GM12878 (cell line): ENCODE measurements at regions not wholly inside any gene's neighbourhood (a gene's known extent, or its start where the extent isn't known, plus 50 kb on each side); places are given as distances from the start of the nearest gene placed in this dataset.
"Not testable (repeated sequence)": the region's sequence is repeated elsewhere in the genome, so short reads cannot be mapped to it uniquely, and the experiment has no call there.

ENCODE experiments used
- ATAC-seq: fragments of 200-7000 bp; cut with Tn5 transposase; 3 replicates; pipeline ENCODE4 v1.9.1; 2020; ENCODE audit warnings: mild to moderate bottlenecking, moderate library complexity
- BruUV-seq: library from RNA; stranded (reverse); fragments of 400-500 nt; replicated peaks from 2 replicates; lab custom pipeline; 2021; lab: Mats Ljungman, UMichigan
- CTCF ChIA-PET: fragments of 300-600 bp; sonication (Branson Sonifier 250); formaldehyde crosslinking; extraction: SDS; loops from one replicate; lab custom pipeline; 2021; ENCODE audit warnings: inconsistent platforms; lab: Yijun Ruan, JAX
- POLR2A ChIA-PET: fragments of 350-600 bp; formaldehyde crosslinking; extraction: SDS; loops from one replicate; lab custom pipeline; 2021; ENCODE audit warnings: inconsistent platforms; lab: Charles Lee
- RAD21 ChIA-PET: fragments of 300-600 bp; sonication (Branson Sonifier 250); formaldehyde crosslinking; loops from one replicate; lab custom pipeline; 2023; ENCODE audit warnings: antibody characterized with exemption; ENCODE audit not compliant: unreplicated experiment; lab: Charles Lee
- SMC1A ChIA-PET: fragments of 300-600 bp; sonication (Branson Sonifier 250); formaldehyde crosslinking; loops from one replicate; lab custom pipeline; 2023; ENCODE audit not compliant: unreplicated experiment, uncharacterized antibody; lab: Charles Lee
- DNase-seq: peaks from one replicate; pipeline ENCODE4 v3.0.0-alpha.2; 2011; ENCODE audit warnings: low read depth, low spot score
- FAIRE-seq: peaks from 3 replicates; lab custom pipeline; 2011; peaks lifted over from hg19 to GRCh38; lab: Jason Lieb, UNC
- H2AFZ ChIP-seq: 2 replicates; pipeline ENCODE4 v1.6.0; 2011; ENCODE audit warnings: low read depth, low read length, control low read depth; ENCODE audit not compliant: control insufficient read depth
- H3K27ac ChIP-seq: 2 replicates; pipeline ENCODE4 v1.5.1; 2011; ENCODE audit warnings: control low read depth; ENCODE audit not compliant: control insufficient read depth, insufficient read depth
- H3K27me3 ChIP-seq, 2 experiments: replicated peaks in 1 of 2; 2 replicates each; pipeline versions ENCODE4 v1.6.0 to v1.6.1; 2011; ENCODE audit warnings: low read length in 1 of 2; ENCODE audit not compliant: control insufficient read depth in 2 of 2, insufficient read depth in 2 of 2
- H3K36me3 ChIP-seq, 2 experiments: 2 replicates each; pipeline ENCODE4 v1.5.1; 2011; ENCODE audit warnings: low read length in 1 of 2; ENCODE audit not compliant: control insufficient read depth in 2 of 2, insufficient read depth in 2 of 2
- H3K4me1 ChIP-seq: 2 replicates; pipeline ENCODE4 v1.6.1; 2011; ENCODE audit warnings: mild to moderate bottlenecking, low read length, moderate library complexity, mixed read lengths; ENCODE audit not compliant: control insufficient read depth, insufficient read depth
- H3K4me2 ChIP-seq: 2 replicates; pipeline ENCODE4 v1.6.0; 2011; ENCODE audit warnings: control low read depth; ENCODE audit not compliant: control insufficient read depth, insufficient read depth
- H3K4me3 ChIP-seq: fragments of 200-600 bp; sonication (generic); 2 replicates; pipeline ENCODE4 v1.5.1; 2016
- H3K79me2 ChIP-seq: 2 replicates; pipeline ENCODE4 v1.6.0; 2011; ENCODE audit warnings: low read length; ENCODE audit not compliant: control insufficient read depth, insufficient read depth
- H3K9ac ChIP-seq: 2 replicates; pipeline ENCODE4 v1.8.0; 2011; ENCODE audit warnings: low read length, control low read depth, mixed read lengths; ENCODE audit not compliant: control insufficient read depth, insufficient read depth
- H3K9me3 ChIP-seq: replicated peaks from 3 replicates; pipeline ENCODE4 v1.5.1; 2011; ENCODE audit warnings: mild to moderate bottlenecking, low read length; ENCODE audit not compliant: control insufficient read depth, insufficient read depth
- H4K20me1 ChIP-seq: 2 replicates; pipeline ENCODE4 v1.6.0; 2011; ENCODE audit not compliant: control insufficient read depth, insufficient read depth
- ASH2L ChIP-seq: fragments of 300-600, 200-600 bp; sonication (generic); IDR thresholded peaks from 2 replicates; pipeline ENCODE4 v1.6.1; 2017; ENCODE audit warnings: low read depth, mild to moderate bottlenecking, borderline replicate concordance
- RELA ChIP-seq: fragments of 450-650 bp; IDR thresholded peaks from 2 replicates; pipeline ENCODE4 v1.8.0; 2014; ENCODE audit warnings: borderline replicate concordance; ENCODE audit not compliant: partially characterized antibody
- WGBS: methylation state at CpG from one replicate; pipeline ENCODE4 v1.1.6; 2016; ENCODE audit warnings: low lambda C conversion rate; ENCODE audit not compliant: insufficient replicate concordance, insufficient coverage; ENCODE audit errors: missing lambda C conversion rate; 5-methylcytosine and 5-hydroxymethylcytosine counted together
- in situ Hi-C: fragments of 300-500 bp; cut with MboI; formaldehyde crosslinking; loops from 9 replicates; pipeline ENCODE4 v1.14.3; 2018; ENCODE audit warnings: mixed read lengths
- intact Hi-C: fragments of 100-400 bp; cut with micrococcal nuclease; formaldehyde crosslinking; loops from one replicate; pipeline ENCODE4 v1.14.2; 2022; ENCODE audit not compliant: unreplicated experiment
- TF ChIP-seq, protein P1 (sequence below): fragments of 150-350 bp; IDR thresholded peaks from 2 replicates; pipeline ENCODE4 v1.6.1; 2016; ENCODE audit warnings: low read depth, low read length

DNA sequence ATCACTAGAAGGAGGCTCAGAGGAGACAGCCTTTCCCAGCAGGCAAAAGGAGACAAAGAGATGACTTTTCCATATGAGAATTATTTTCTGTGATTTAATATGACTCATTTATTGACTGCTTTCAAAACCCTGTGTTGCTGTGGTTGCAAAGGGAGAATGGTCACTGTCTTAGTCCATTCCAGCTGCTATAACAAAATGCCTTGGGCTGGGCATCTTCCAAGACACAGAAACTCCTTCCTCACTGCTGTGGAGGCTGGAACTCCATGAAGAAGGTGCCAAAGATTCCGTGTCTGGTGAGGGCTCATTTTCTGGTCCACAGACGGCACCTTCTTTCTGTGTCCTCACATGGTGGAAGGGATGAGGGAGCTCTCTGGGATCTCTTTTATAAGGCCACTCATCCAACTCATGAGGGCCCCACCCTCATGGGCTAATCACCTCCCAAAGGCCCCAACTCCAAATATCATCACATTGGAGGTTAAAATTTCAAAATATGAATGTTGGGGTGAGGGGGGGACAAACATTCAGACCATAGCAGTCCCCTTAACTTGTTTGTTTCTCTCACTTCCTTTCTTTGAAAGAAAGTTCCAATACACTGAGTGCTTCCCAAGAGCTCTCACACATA, 252.1 kb upstream of the RAB4A start (continued):
- TF ChIP-seq, protein P1, sequence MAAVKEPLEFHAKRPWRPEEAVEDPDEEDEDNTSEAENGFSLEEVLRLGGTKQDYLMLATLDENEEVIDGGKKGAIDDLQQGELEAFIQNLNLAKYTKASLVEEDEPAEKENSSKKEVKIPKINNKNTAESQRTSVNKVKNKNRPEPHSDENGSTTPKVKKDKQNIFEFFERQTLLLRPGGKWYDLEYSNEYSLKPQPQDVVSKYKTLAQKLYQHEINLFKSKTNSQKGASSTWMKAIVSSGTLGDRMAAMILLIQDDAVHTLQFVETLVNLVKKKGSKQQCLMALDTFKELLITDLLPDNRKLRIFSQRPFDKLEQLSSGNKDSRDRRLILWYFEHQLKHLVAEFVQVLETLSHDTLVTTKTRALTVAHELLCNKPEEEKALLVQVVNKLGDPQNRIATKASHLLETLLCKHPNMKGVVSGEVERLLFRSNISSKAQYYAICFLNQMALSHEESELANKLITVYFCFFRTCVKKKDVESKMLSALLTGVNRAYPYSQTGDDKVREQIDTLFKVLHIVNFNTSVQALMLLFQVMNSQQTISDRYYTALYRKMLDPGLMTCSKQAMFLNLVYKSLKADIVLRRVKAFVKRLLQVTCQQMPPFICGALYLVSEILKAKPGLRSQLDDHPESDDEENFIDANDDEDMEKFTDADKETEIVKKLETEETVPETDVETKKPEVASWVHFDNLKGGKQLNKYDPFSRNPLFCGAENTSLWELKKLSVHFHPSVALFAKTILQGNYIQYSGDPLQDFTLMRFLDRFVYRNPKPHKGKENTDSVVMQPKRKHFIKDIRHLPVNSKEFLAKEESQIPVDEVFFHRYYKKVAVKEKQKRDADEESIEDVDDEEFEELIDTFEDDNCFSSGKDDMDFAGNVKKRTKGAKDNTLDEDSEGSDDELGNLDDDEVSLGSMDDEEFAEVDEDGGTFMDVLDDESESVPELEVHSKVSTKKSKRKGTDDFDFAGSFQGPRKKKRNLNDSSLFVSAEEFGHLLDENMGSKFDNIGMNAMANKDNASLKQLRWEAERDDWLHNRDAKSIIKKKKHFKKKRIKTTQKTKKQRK: no peak
- TF ChIP-seq, all 136 proteins: peak for 0

DNA sequence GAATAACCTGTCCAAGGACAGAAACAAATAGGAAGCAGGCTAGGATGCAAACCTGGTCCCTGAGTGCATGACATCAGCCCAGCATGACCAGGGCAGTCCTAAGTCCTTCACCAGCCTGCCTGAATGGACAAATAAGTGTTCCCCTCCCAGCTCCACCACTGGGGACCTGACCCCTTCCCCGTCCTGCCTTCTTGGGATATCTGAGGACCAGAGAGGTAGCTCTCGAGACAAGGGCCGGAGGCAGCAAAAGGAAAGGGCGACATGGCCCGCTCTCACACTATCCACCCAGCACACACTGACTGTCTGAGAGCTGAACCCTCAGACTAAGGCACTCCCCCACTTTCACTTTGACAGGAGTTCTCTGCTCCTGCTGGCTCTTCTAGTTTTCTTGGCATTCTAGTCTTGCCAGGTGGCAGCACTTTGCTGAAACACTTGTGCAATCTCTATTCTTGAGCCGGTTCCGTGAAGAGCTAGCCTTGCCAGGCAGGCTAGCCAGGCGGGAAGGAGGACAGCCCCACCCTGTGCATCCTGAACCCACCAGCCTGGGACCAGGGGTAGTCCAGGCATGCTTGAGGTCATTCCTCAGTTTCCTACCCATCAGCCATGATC, 251.1 kb upstream of the RAB4A start:
- Histone ChIP-seq H3K27me3 (peaks cover 0 to 3% of the 10 kb centered on the region in 2 experiments; a peak in 3 of 4 replicates), H3K9me3 (no peaks in the 10 kb centered on the region), H3K36me3 (no peaks in the 10 kb centered on the region), H3K4me3 (no peak overlapping the region), H4K20me1 (no peaks in the 10 kb centered on the region), H3K4me1 (no peaks in the 10 kb centered on the region), H3K9ac (no peak overlapping the region), H2AFZ (no peak overlapping the region), H3K79me2 (no peaks in the 10 kb centered on the region), H3K4me2 (no peak overlapping the region), H3K27ac (no peak overlapping the region)
- ATAC-seq (no peak), FAIRE-seq (no peak), DNase-seq (no peak)
- in situ Hi-C loops: no loop called here
- WGBS: 40% methylated on average over 8 of the region's 8 CpGs
- intact Hi-C loops: no loop called here
- TF ChIP-seq RELA (no peak), ASH2L (no peak)
- SMC1A ChIA-PET: no interaction called here
- POLR2A ChIA-PET: no interaction called here
- CTCF ChIA-PET: no interaction called here
- BruUV-seq: no TSS peak
- RAD21 ChIA-PET: no interaction called here

DNA sequence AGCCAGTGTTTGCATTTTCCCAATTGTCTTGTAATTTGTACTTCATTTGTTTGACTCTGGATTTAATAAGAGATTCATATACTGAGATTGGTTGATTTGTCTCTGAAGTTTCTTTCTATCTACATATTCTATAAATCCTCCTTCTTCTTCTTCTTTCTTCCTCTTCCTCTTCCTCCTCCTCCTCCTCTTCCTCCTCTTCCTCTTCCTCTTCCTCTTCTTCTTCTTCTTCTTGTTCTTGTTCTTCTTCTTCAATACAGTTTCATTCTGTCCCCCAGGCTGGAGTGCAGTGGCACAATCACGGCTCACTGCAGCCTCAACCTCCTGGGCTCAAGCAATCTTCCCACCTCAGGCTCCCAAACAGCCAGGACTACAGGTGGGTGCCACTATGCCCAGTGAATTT, 249.9 kb upstream of the RAB4A start:
- H3K36me3 ChIP-seq, H3K27me3 ChIP-seq, BruUV-seq, H3K79me2 ChIP-seq, CTCF ChIA-PET, H3K9me3 ChIP-seq, H3K27ac ChIP-seq, H3K4me3 ChIP-seq, H3K9ac ChIP-seq, SMC1A ChIA-PET, DNase-seq, H3K4me1 ChIP-seq, ATAC-seq, RAD21 ChIA-PET, H2AFZ ChIP-seq, H3K4me2 ChIP-seq, in situ Hi-C loops, FAIRE-seq, POLR2A ChIA-PET, intact Hi-C loops, H4K20me1 ChIP-seq: not testable (repeated sequence)
- 0% methylated on average over 1 of the region's 1 CpG for WGBS
